Kidney tubule cell (primary cell): ENCODE measurements at regions not wholly inside any gene's neighbourhood (a gene's known extent, or its start where the extent isn't known, plus 50 kb on each side); places are given as distances from the start of the nearest gene placed in this dataset.
"Not testable (repeated sequence)": the region's sequence is repeated elsewhere in the genome, so short reads cannot be mapped to it uniquely, and the experiment has no call there.

Experiments
- DNase-seq: peaks from one replicate; pipeline ENCODE4 v3.0.0-alpha.2; 2018; ENCODE audit warnings: low spot score

GRCh38 chr19:30681162-30682100, 309.2 kb downstream of the ZNF536 start:
- DNase-seq = no peak

GRCh38 chr19:30680399-30680798, 308.2 kb downstream of the ZNF536 start:
- not testable (repeated sequence) for DNase-seq

- no peak for DNase-seq
These were observed 307.6 kb downstream of the ZNF536 start for GRCh38 chr19:30679789-30680188.

GRCh38 chr19:30679153-30679702, 307.0 kb downstream of the ZNF536 start:
- no peak for DNase-seq

GRCh38 chr19:30678168-30678567, 306.0 kb downstream of the ZNF536 start:
- DNase-seq = no peak

GRCh38 chr19:30677702-30678101, 305.5 kb downstream of the ZNF536 start:
- no peak for DNase-seq

GRCh38 chr19:30676990-30677679, 305.0 kb downstream of the ZNF536 start:
- DNase-seq = no peak

GRCh38 chr19:30675086-30675485, 302.9 kb downstream of the ZNF536 start:
- DNase-seq = no peak

- DNase-seq = no peak
These were observed 302.5 kb downstream of the ZNF536 start for GRCh38 chr19:30674656-30675055.

- no peak for DNase-seq
These were observed 301.2 kb downstream of the ZNF536 start for GRCh38 chr19:30673336-30673735.

GRCh38 chr19:30672926-30673325, 300.7 kb downstream of the ZNF536 start:
- DNase-seq = no peak

GRCh38 chr19:30671622-30672051, 299.5 kb downstream of the ZNF536 start:
- no peak for DNase-seq

GRCh38 chr19:30671367-30671619, 299.1 kb downstream of the ZNF536 start:
- DNase-seq = no peak

GRCh38 chr19:30670562-30671366, 298.6 kb downstream of the ZNF536 start:
- no peak for DNase-seq

GRCh38 chr19:30670011-30670329, 297.8 kb downstream of the ZNF536 start:
- DNase-seq = no peak

GRCh38 chr19:30669329-30670010, 297.3 kb downstream of the ZNF536 start:
- peak; percentile 33 for DNase-seq

GRCh38 chr19:30668521-30669155, 296.5 kb downstream of the ZNF536 start:
- DNase-seq = no peak

GRCh38 chr19:30667746-30668145, 295.6 kb downstream of the ZNF536 start:
- no peak for DNase-seq

- DNase-seq = no peak
These were observed 295.0 kb downstream of the ZNF536 start for GRCh38 chr19:30667227-30667626.

GRCh38 chr19:30666301-30666803, 294.2 kb downstream of the ZNF536 start:
- peak; percentile 35 for DNase-seq

GRCh38 chr19:30665449-30665848, 293.3 kb downstream of the ZNF536 start:
- no peak for DNase-seq
